ENCODE measurements at regions not wholly inside any gene's neighbourhood (a gene's known extent, or its start where the extent isn't known, plus 50 kb on each side); places are given as distances from the start of the nearest gene placed in this dataset.
A peak's percentile ranks its signal among the peaks of the same experiment; 100 is the strongest.

DNA sequence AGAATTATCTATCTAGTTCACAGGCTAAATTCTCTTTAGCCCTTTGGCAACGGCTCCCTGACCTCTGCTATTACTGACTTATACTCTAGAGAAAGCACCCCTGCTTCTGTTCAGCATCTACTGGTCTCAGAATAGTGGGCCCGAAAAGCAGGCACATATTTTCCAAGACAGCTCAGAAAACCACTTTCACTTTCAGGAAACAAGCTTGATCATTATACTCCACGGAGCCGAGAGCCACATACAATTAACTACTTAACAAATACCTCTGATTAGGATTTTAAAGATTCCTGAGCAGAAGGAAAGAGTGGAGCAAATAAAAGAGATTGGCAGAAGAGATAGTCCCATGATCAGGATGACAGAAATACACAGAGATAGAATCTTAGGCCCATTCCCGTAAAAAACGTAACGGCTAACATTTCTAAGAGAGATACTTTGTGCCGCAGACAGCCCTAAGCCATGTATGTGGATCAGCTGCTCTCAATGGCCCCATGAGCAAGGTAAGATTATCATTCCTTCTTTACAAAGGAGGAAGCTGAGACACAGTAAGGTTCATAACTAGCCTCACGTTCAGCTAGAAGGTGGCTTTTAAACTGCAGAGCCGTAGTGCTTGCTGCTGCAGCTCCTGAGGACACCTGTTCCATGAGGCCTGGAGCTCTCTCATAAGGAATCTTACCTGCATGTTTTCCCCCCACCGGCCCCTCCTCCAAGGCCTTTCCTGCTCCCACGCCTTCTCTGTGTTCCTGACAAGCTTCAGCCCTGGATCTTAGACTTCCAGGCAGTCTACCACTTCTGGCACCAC lies 227.2 kb downstream of the FOXO1 start:
- DNase-seq = peak in 1 of 58 donors; percentile 5

DNA sequence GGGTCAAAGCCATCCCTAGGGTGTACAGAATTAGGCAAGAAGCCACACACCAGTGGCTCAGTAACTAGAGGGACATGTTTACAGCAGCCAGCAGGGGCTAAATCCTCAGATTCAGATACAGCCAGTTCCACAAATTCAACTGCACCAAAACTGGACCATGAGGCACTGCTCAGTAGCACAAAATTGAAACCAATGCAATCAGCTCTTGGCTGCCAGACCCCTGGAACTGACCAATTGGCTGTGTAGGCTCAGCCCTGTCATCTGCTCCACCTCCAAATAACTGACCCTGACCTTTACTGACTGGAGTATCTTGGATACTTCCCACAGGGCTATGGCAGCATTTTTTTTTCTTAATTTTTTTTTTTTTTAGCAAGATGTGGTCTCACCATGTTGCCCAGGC lies 226.5 kb downstream of the FOXO1 start:
- DNase-seq = no peak

DNA sequence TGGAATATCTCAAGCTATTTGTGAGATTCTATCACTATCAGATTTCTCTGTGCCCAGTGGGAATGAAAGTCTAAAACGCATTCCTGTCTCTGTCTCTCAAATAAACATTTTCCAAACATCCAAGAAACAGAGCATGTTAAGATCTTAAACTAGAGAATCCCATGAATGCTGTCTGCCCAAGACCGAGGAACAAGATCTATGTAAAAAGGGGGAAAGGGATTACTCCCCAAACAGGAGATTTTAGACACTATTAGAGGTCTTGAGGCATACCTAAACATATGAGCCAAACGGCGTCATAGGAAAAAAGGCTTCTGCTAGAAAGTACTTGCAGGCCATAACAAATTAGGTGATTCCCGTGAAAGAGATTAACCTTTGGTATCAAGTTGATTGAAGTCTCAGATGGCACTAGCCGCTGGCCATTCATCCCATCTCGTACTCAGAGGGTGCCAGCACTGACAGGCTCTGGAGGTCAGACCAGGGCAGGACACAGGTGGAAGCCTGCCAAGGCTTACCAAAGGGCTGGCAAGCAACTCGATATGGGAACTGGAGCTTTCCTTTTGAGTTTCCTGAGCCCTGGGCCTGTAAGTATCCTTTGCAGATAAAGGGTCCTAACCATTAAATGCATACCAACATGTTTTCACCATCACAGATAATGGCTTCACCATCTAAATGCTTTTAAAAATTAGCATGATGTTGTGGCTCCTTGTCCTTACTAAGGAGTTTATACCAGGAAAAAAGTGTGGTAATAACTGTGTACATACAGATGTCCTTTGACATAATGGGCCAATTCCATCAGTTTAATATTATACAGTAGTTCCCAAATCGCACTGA lies 225.2 kb downstream of the FOXO1 start:
- peak in 48 of 58 donors; percentile 7 to 87 (median 45) for DNase-seq

DNA sequence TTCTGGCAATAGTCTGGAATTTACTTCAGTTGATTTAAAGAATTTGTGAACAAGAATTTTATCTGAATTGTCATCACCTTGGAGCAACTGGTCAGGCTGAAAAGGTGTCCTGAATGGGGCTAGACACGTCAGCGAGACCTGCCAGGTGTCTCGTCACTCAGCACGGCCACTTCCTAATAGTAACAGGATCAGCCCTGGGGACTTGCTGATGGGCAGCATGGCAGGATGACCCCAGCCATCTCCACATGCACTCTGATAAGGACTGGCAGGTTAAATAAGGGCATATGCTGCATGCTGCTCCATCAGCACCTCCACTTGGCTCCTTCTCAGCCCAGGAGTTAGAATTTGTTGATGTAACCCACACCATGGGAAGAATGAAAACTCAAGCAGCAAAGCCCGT lies 224.2 kb downstream of the FOXO1 start:
- DNase-seq = no peak

DNA sequence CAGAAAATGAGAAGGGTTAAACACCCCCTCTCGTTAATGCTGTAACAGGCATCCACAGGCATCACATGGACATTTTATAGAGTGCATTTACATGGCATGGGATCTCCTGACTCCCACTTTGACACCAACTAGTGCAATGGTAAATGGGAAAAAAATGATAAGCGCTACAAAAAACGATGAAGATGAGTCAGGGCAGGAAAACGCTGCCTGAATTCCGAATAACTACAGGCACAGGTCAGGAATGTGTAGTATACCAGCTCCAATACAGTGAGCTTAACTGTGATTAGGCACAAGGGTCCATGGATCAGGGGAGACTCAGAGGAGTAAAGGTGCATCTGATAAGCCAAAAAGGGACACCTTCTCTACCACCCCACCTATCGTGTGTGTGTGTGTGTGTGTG lies 223.6 kb downstream of the FOXO1 start:
- no peak for DNase-seq

DNA sequence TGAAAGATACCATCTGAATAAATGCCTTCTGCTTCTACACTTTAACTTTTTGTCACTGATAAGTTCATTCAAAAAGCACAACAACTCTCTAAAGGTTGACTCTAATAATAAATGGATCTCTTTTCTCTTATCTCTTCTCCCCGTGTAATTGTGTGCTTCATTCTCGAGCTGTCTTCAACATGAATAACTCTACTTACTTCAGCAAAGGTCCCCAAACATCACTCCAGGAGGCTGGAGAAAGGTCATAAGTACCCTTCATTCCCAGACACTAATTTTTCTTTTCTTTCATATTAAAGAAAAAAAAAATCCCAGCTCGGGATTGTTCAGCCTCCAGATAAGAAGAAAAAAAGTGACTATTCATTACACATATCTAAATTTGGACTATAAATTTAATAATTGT lies 222.2 kb downstream of the FOXO1 start:
- DNase-seq = no peak

DNA sequence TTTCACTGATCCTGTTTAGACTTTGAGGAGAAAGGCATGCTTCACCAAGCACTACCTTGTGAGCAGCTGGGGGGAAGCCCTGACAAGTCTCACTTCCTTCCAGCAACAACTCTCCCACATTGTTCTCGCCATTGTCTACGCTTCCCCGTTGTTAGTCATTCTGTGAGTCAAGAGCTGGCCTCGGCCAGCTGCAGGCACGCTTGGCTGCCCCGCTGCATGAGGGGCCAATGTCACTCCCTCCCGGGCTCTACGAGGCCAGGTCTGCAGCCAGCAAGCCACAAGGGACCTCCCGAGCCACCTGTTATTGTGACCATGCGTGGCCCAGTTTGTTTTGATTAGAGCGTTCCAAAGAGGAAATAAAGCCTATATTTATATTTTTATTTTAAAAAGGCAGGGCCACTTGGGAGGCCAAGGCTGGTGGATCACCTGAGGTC lies 220.9 kb downstream of the FOXO1 start:
- DNase-seq = peak in 1 of 58 donors; percentile 12

DNA sequence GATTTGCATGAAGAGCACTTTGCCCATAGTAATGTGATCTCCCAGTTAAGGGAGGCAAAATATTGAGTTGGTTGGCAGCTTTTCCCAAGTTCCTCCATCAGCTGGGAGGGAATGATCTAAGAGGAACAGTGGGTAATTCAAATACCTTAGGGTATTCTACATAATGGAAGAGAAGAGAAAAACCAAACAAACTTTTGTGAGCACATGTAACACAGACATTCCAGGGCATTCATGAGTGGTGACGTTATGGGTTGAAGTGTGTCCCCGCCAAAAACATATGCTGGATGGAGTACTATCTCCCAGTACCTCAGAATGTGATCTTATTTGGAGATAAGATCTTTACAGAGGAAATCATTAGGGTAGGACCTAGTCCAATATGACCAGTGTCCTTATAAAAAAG lies 220.1 kb downstream of the FOXO1 start:
- no peak for DNase-seq

DNA sequence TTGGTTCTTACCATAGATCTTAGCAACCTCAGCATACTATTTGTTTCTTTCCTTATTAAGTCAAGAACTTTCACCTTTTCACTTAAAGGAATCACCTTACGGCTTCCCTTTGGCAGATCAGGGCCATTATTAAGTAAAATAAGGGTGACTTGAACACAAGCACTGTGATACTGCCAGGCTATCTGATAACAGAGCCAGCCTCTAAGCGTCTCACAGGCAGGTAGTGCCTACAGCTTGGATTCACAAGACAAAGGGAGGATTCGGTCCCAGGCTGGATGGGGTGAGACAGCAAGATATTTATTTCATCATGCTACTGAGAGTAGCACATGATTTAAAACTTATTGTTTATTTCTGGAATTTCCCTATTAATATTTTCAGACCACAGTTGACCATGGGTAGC lies 218.6 kb downstream of the FOXO1 start:
- DNase-seq = no peak

DNA sequence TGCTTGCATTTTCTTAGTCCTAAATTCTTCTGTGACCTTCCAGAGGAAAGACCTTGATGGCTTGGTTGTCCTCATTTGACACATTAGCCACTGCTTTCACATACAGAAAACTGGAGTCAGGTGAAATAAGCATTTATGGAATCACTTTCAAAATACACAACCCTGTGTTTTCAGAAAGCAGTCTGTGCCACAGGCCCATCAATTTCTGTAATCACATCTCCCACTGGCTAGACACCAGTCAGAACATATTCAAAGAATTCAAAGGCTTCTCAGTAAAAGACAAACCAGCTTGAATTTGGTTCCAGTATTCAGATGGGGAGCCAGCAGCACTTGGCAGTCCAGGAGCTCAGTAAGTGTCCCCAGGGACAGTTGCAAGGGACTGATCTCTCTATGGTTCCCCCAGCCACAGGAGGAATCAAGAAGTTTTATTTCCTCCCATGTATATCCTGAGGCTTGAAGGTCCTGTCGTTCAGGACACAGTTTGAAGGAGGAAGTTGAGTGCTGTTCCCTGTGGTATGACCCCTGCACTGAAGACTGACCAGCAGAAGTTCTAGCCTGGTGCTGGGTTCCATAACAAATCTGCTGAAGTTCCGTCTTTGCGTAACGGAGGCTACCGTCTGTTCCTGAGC lies 214.3 kb downstream of the FOXO1 start:
- peak in 5 of 58 donors; percentile 5 to 16 (median 14) for DNase-seq

DNA sequence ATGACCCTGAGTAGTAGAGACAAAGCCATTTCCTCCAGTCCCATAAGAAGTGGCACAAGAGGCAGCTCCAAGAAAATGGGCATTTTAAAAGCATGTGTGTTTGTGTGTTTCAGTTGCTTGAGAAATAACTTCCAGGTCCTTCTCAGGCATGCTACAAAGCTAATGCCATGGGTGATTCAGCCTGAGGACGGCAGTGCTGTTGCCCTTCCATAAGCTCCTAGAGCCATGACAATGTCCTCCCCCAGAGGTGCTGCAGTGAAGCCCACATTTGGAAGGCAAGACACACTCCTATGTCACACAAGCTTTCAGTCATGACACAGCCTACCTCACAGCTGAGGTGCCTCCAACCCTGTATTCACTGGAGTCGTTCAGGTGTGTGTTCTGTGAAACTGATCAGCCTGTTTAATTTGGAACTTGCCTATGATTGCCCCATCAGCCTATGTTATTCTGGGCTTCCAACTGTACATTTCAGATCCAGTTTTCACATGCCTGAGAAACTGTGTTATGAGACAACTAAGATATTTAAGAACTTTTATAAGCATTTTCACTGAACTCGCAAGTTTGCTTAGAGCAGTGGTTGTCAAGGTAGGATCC lies 213.6 kb downstream of the FOXO1 start:
- DNase-seq = no peak

DNA sequence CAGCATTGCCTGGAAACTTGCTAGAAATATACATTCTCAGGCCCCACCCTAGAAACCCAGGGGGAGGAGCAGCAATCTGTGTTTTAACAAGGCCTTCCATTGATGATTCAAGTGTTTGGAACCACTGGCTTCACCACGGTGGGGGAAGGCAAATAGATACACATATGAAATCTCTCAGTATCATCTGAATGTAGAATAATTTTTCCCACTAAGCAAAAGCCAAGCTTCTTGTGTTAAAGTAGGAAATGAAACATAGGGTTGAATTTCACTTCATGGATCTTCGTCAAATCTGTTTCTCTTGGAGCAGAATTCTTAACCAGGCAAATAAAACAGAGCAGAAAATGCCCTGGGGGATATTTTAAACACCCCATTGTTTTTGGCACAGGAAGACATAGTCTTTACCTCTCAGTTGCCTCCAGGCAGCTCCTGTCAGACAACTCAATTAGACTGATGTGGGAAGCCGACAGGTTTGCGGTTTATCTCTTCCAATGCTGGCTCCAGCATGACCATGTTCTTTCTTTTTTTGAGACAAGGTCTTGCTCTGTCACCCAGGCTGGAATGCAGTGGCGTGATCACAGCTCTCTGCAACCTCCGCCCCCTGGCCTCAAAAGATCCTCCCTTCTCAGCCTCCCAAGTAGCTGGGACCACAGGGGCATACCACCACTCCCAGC lies 213.0 kb downstream of the FOXO1 start:
- no peak for DNase-seq

DNA sequence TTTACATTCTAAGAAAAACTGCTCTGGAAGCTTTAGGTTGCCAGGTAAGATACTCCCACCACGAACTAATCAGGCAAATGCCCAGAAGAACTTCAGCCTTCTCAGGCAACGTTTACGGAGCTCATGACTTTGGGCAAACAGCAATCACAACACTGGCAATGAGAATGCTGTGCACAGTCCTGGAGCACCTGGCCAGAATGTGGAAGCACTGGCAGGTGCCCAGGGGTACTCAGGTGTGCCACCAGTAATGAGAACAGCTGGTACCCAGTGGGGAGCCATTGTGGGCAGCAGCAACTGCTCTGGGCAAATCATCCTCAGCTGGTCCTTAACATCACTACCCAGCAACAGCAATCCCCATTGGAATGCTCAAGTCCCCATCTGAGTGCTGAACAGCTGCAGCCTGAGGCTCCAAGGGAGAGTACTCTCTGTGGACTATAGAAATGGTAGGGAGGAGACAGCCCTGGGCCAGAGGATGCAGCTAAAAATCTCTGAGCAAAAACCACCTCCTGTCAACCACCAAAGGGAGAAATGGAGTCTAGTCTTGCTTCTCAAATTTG lies 210.0 kb downstream of the FOXO1 start:
- no peak for DNase-seq

DNA sequence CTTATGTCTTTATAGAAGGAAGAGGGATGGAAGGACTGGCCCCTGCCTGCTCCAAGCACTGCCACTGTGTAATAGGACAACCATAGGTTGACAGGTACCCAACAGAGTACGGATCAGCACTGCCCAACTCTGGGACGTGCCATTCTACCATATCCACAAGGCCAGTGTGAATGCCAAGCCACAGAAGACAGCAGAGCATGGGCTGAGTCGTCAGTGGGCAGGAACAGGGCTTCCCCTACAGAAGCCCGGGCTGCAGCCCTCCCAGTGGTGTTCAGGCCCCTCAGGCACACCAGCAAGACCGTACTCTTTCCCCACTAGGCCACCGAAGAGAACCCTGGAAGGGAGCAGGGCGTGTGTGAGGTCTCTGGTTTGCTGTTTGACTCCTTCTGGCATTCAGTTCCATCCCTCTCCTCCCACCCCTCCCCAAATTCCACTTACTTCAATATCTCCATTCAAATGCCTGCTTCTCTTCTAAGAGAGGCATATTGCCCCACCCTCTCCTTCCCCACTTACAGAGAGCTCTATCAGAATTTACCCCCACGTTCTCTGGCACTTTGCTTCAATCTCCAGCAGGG lies 209.4 kb downstream of the FOXO1 start:
- DNase-seq = no peak

DNA sequence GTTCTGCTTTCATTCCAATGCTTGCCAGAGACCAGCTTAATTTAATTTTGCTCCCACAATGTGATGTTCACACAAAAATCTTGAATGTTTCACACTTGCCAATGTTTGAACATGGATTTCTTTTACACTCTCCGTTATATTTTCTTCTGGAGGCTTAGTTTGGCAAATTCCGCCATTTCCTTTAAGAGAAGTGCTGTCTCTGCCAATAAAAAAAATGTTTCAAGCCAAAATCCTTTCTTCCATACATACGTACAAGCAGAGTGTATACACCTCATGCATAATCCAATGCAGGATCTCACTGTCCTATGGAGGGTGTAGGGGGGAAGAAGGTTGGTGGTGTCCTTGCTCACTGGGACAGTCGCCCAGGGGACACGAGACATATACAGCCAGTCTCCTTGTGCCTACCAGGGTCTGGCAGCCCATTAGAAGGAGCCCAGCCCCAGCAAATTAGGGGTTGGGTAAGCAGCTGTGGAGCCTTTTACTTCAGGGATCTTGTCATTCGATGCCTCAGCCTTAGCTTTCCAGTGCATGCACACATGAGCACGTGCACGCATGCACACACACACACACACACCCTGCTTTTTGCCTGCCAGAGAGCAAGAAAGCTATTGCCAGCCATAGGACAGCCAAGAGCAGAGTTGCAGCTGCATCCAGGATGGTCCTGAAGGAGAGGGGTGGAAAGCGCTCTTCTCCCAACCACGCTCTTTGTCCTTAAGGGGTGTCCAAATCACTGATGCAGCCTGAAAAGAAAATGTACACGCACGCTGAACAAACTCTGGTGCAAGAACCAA lies 208.3 kb downstream of the FOXO1 start:
- peak in 3 of 58 donors; percentile 16 to 48 (median 37) for DNase-seq

DNA sequence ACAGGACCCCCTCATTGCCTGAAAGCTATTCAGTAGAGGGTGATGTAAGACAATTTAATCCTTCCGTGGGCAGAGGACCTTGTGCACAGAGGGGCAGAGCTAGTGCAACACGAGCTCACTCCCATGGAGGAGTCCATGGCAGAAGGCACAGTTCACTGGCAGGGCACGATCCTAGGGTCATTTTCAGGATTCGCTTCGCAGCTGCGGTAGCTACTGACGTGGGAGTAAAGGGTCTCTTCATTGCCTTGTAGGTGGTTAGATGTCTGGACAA lies 207.8 kb downstream of the FOXO1 start:
- no peak for DNase-seq

DNA sequence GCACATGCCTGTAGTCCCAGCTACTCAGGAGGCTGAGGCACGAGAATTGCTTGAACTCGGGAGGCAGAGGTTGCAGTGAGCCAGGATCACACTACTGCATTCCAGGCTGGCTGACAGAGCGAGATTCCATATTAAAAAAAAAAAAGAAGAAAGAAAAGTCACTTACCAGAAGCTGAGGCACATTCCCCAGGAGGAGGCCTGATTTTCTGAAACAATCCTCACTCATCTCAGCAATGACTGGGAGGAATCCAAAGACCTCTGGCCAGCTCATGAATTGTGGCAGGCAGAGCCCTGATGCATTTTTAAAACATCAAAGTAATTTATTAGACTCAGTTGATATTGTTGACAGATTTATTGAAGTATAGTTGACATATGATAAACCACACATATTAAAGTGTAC lies 206.3 kb downstream of the FOXO1 start:
- DNase-seq = no peak

DNA sequence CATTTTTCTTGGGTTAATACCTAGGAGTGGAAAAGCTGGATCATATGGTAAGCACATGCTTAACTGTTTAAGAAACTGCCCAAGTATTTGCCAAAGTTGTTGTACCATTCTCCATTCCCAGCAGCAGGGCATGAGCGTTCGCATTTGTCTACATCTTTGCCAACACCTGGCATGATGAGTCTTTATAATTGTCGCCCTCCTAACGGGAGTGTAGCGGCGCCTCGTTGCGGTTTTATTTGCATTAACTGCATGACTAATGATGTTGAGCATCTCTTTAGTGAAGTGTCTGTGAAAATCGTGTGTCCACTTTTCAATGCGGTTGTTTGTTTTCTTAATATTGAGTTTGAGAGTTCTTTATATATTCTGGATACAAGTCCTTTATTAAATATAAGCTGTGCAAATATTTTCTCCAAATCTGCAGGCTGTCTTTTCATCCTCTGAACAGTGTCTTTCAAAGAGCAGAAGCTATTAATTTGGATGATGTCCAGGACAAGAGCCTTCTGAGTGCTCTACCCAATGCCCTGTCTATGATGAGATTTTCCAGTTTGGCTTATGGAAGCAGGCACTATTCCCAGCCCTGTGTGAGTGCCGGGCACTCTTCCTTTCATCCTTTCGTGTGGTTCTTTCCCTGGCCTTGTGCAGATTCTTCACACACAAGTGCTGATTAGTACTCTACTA lies 202.0 kb downstream of the FOXO1 start:
- DNase-seq = no peak

DNA sequence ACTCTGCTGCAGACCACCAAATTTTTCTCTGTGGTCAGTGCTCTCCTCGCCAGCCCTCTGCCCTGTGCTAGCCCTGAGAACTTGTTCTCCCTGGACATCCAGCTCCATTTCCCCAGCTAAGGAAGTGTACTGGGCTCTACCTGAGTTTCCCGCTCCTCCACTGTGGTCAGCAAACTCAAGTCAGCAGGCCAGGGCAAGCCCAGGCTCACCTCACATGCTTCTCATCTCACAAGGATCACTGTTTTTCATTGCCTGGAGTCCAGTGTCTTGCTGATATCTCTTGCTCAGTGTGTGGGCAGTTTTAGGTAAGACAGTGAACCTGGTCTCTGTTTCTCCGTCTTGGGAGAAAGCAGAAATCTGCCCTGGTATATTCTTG lies 201.4 kb downstream of the FOXO1 start:
- DNase-seq = no peak
